ENCODE measurements at regions not wholly inside any gene's neighbourhood (a gene's known extent, or its start where the extent isn't known, plus 50 kb on each side); places are given as distances from the start of the nearest gene placed in this dataset.
"Not testable (repeated sequence)": the region's sequence is repeated elsewhere in the genome, so short reads cannot be mapped to it uniquely, and the experiment has no call there.

DNA sequence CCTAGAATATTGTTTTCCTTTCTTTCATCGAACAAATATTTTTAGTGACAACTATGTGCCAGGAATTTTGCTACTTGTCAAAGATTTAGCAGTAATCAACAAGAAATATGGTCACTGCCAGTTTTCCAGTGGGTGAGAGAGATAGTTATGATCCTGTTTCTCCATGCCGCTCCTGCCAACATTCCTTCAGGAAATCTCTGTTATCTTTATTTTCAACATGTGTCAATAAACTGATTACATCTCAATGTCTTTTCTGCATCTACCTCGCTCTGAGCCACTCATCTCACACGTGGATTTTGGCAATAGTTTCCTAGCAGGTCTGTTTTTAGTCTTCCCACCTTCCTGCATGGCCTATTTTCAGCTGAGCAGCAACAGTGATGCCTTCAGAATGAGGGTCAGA lies 650.0 kb upstream of the STXBP6 start:
- Histone ChIP-seq H3K9me3 (no peaks in the 10 kb centered on the region), H3K36me3 (no peaks in the 10 kb centered on the region), H3K4me3 (no peak overlapping the region), H3K4me1 (no peaks in the 10 kb centered on the region), H3K27ac (no peak overlapping the region), H3K27me3 (no peaks in the 10 kb centered on the region)
- TF ChIP-seq, protein P1, sequence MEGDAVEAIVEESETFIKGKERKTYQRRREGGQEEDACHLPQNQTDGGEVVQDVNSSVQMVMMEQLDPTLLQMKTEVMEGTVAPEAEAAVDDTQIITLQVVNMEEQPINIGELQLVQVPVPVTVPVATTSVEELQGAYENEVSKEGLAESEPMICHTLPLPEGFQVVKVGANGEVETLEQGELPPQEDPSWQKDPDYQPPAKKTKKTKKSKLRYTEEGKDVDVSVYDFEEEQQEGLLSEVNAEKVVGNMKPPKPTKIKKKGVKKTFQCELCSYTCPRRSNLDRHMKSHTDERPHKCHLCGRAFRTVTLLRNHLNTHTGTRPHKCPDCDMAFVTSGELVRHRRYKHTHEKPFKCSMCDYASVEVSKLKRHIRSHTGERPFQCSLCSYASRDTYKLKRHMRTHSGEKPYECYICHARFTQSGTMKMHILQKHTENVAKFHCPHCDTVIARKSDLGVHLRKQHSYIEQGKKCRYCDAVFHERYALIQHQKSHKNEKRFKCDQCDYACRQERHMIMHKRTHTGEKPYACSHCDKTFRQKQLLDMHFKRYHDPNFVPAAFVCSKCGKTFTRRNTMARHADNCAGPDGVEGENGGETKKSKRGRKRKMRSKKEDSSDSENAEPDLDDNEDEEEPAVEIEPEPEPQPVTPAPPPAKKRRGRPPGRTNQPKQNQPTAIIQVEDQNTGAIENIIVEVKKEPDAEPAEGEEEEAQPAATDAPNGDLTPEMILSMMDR (IDR thresholded peaks at IDR 0.05) = no peak
- intact Hi-C loops (cut with DNase I) = no loop called here
- no peak for DNase-seq (ENCODE audit: low spot score in 2 of 2)

DNA sequence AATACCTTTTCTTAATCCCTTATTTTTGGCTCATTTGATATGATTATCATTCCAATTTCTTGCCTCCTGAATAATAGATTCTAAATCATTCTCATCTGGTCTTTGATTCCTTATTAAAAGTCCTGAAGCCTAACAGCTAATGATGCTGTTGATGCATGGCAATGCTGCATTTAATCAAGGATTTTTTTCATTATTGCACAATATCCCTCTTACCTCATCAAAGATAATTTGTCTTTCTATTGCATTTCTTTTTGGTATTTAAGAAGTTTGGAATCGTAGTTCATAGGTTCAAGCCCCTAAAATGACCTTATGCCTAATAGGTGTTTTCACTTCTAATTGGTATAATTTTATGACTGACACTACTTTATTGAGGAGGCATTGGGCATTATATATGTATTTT lies 648.2 kb upstream of the STXBP6 start:
- TF ChIP-seq, protein P1 (IDR thresholded peaks at IDR 0.05) = no peak
- Histone ChIP-seq H3K27me3 (no peaks in the 10 kb centered on the region), H3K27ac (no peak overlapping the region), H3K9me3 (no peaks in the 10 kb centered on the region), H3K4me1 (no peaks in the 10 kb centered on the region), H3K36me3 (no peaks in the 10 kb centered on the region), H3K4me3 (no peak overlapping the region)
- DNase-seq (ENCODE audit: low spot score in 2 of 2) = no peak
- intact Hi-C loops (cut with DNase I) = no loop called here

DNA sequence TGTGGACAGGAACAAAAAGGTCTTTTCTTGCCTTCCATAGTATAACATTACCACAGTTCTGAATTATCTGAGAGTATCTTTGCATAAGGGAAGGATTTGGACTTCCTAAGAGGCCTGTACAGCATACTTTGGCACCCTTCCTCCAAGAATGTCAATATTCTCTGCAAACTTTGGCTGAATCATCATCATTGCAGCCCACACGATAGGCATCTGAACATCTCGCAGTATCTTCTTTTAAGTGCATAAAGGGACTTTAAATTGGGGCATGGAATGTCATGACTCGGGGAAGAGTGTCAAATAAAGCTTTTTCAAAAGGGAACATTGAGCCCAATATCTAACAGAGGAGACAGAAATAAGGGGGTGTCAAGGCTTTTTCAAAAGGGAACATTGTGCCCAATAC lies 646.2 kb upstream of the STXBP6 start:
- Histone ChIP-seq H3K27me3 (no peaks in the 10 kb centered on the region), H3K4me1 (no peaks in the 10 kb centered on the region), H3K36me3 (no peaks in the 10 kb centered on the region), H3K27ac (no peak overlapping the region), H3K9me3 (no peaks in the 10 kb centered on the region), H3K4me3 (no peak overlapping the region)
- no peak for DNase-seq (ENCODE audit: low spot score in 2 of 2)
- intact Hi-C loops (cut with DNase I) = no loop called here
- TF ChIP-seq, protein P1 (IDR thresholded peaks at IDR 0.05) = no peak

DNA sequence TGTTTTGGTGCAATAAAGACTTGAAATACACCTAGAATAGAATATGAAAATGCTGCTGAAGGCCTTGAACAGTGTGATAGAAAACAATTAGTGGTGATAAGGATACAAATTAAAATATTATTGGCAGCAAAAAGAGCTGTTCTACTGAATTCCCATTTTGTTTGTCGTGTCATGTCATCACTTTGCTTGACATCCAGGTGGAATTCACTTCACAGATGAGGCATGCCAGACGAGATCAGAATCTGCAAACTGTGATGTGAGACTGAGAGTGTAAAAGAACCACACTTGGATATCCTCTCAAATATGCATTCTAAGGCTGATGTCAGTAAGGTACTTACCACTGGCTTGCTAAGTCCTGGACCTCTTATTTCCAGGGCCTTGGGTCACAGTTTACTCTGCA lies 635.1 kb upstream of the STXBP6 start:
- no peaks in the 10 kb centered on the region for H3K36me3 ChIP-seq
- intact Hi-C loops (cut with DNase I) = no loop called here
- DNase-seq (ENCODE audit: low spot score in 2 of 2) = no peak

DNA sequence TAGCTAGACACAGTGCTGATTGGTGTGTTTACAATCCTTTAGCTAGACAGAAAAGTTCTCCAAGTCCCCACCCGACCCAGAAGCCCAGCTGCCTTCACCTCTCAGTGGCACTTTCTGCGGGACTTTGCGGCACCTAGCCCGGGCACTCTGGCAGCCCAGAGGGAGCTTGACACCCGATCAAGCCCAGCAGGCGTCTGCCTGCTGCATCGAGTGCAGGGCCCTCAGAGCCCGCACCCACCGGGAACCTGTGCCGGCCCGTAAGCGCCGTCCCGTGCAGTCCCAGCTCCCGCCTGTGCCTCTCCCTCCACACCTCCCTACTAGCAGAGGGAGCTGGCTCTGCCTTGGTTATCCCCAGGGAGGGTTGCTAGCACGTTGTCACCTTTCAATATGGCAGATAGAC lies 631.0 kb upstream of the STXBP6 start:
- TF ChIP-seq, protein P1 (IDR thresholded peaks at IDR 0.05) = no peak
- H3K4me3 ChIP-seq = no peak overlapping the region
- no peak overlapping the region for H3K27ac ChIP-seq
- DNase-seq (ENCODE audit: low spot score in 2 of 2) = no peak
- no peaks in the 10 kb centered on the region for H3K9me3 ChIP-seq
- no peaks in the 10 kb centered on the region for H3K4me1 ChIP-seq
- intact Hi-C loops (cut with DNase I) = no loop called here
- no peaks in the 10 kb centered on the region for H3K36me3 ChIP-seq
- H3K27me3 ChIP-seq = no peaks in the 10 kb centered on the region

More for the DNA sequence above, 635.1 kb upstream of the STXBP6 start:
- Histone ChIP-seq H3K4me1 (no peaks in the 10 kb centered on the region), H3K4me3 (no peak overlapping the region), H3K27me3 (no peaks in the 10 kb centered on the region), H3K27ac (no peak overlapping the region), H3K9me3 (no peaks in the 10 kb centered on the region)
- TF ChIP-seq, protein P1 (IDR thresholded peaks at IDR 0.05) = no peak

DNA sequence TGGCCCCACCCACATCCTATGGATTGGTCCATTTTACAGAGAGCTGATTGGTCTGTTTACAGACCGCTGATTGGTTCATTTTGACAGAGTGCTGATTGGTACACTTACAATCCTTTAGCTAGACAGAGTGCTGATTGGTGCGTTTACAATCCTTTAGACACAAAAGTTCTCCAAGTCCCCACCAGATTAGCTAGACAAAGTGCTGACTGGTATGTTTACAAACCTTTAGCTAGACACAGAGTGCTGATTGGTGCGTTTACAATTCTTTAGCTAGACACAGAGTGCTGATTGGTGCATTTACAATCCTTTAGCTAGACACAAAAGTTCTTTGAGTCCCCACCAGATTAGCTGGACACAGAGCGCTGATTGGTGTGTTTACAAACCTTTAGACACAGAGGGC lies 630.6 kb upstream of the STXBP6 start:
- H3K9me3 ChIP-seq; H3K27ac ChIP-seq; H3K36me3 ChIP-seq; DNase-seq (ENCODE audit: low spot score in 2 of 2); H3K27me3 ChIP-seq; H3K4me3 ChIP-seq; intact Hi-C loops (cut with DNase I); H3K4me1 ChIP-seq: not testable (repeated sequence)

Data from ascending aorta (tissue), 2 donors.